ENCODE measurements at regions not wholly inside any gene's neighbourhood (a gene's known extent, or its start where the extent isn't known, plus 50 kb on each side); places are given as distances from the start of the nearest gene placed in this dataset.

- H3K27me3 Mint-ChIP-seq (ENCODE audit: low read depth, poor library complexity) = no peaks in the 10 kb centered on the region
- no peak overlapping the region for H3K27ac Mint-ChIP-seq
- H3K9me3 Mint-ChIP-seq = peaks cover 55% of the 10 kb centered on the region
- no peak for DNase-seq
- peaks cover 12% of the 10 kb centered on the region for H3K4me1 Mint-ChIP-seq
- H3K4me3 Mint-ChIP-seq = no peak overlapping the region
- H3K36me3 Mint-ChIP-seq (ENCODE audit: low read depth) = peaks cover 40% of the 10 kb centered on the region
- TF ChIP-seq, protein P1, sequence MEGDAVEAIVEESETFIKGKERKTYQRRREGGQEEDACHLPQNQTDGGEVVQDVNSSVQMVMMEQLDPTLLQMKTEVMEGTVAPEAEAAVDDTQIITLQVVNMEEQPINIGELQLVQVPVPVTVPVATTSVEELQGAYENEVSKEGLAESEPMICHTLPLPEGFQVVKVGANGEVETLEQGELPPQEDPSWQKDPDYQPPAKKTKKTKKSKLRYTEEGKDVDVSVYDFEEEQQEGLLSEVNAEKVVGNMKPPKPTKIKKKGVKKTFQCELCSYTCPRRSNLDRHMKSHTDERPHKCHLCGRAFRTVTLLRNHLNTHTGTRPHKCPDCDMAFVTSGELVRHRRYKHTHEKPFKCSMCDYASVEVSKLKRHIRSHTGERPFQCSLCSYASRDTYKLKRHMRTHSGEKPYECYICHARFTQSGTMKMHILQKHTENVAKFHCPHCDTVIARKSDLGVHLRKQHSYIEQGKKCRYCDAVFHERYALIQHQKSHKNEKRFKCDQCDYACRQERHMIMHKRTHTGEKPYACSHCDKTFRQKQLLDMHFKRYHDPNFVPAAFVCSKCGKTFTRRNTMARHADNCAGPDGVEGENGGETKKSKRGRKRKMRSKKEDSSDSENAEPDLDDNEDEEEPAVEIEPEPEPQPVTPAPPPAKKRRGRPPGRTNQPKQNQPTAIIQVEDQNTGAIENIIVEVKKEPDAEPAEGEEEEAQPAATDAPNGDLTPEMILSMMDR (IDR thresholded peaks at IDR 0.05) = no peak
Observed at GRCh38 chr1:167145965-167146364, 52.1 kb downstream of the STYXL2 start.

DNA sequence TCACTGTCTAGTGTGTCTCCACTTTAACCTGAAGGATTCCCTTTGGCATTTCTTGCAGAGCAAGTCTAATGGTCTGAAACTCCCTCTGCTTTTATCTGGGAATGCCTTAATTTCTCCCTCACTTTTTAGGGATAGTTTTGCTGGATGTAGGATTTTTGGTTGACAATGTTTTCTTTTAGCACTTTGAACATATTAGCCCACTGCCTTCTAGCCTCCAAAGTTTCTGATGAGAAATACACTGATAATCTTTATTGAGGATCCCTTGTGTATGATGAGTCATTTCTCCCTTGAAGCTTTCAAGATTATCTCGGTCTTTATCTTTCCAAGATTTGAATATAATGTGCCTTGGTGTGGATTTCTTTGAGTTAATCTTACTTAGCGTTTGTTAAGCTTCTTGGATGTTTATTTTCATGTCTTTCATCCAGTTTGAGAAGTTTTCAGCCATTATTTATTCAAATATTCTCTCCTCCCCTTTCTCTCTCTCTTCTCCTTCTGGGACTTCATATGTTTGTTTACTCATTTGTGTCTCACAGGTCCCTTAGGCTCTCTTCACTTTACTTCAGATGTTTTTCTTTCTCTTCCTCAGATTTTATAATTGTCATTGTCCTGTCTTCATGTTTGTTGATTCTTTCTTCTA, 53.1 kb downstream of the STYXL2 start:
- peaks cover 55% of the 10 kb centered on the region for H3K9me3 Mint-ChIP-seq
- H3K27ac Mint-ChIP-seq = no peak overlapping the region
- no peak overlapping the region for H3K4me3 Mint-ChIP-seq
- no peak for DNase-seq
- TF ChIP-seq, protein P1 (IDR thresholded peaks at IDR 0.05) = no peak
- H3K4me1 Mint-ChIP-seq = peaks cover 20% of the 10 kb centered on the region
- H3K27me3 Mint-ChIP-seq (ENCODE audit: low read depth, poor library complexity) = no peaks in the 10 kb centered on the region
- H3K36me3 Mint-ChIP-seq (ENCODE audit: low read depth) = peaks cover 40% of the 10 kb centered on the region

DNA sequence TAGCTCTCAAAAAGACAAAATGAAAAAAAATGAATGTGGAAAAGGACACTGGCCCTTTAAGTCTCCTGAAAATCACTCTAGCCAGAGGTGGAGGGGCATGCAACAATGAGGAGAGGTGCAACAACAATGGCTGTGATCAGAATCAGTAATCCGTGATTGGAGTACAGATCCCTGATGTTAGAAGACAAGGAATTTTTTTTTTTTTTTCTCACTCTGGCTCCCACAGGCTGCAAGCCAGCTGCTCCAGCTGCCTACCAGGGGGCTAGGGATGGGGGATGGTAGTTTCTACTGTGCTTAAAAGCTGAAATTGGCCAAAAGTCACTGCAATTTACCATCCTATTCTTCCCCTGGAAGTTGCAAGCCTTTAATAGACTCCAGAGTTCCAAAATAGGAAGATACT, 54.5 kb downstream of the STYXL2 start:
- Mint-ChIP-seq H3K27ac (no peak overlapping the region), H3K27me3 (ENCODE audit: low read depth, poor library complexity) (no peaks in the 10 kb centered on the region), H3K9me3 (peaks cover 48% of the 10 kb centered on the region), H3K4me3 (no peak overlapping the region), H3K36me3 (ENCODE audit: low read depth) (peaks cover 34% of the 10 kb centered on the region), H3K4me1 (peaks cover 31% of the 10 kb centered on the region)
- TF ChIP-seq, protein P1 (IDR thresholded peaks at IDR 0.05) = no peak
- no peak for DNase-seq

- Mint-ChIP-seq H3K9me3 (peaks cover 35% of the 10 kb centered on the region), H3K4me3 (no peak overlapping the region), H3K27ac (no peak overlapping the region), H3K36me3 (ENCODE audit: low read depth) (peaks cover 27% of the 10 kb centered on the region), H3K27me3 (ENCODE audit: low read depth, poor library complexity) (no peaks in the 10 kb centered on the region), H3K4me1 (peaks cover 34% of the 10 kb centered on the region)
- no peak for DNase-seq
- TF ChIP-seq, protein P1 (IDR thresholded peaks at IDR 0.05) = no peak
Observed at GRCh38 chr1:167149793-167150491, 56.1 kb downstream of the STYXL2 start.

DNA sequence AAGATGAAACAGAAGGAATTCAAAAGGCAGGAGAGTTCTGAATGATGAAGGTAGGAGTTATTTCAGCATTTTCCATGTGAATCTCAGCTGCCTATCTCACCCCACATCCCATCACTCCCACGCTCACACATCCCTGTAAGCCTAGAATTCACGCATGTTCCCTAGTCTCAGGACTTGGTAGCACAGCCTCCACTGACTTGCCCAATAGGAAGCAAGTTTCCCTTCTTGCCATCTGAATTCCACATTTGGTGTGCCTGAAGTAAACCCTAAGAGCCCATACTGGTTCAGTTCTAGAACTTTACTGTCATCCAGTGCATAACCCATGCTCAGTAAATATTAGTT, 56.6 kb downstream of the STYXL2 start:
- peaks cover 27% of the 10 kb centered on the region for H3K36me3 Mint-ChIP-seq (ENCODE audit: low read depth)

More for the DNA sequence above, 56.6 kb downstream of the STYXL2 start:
- H3K4me1 Mint-ChIP-seq = peaks cover 34% of the 10 kb centered on the region
- TF ChIP-seq, protein P1 (IDR thresholded peaks at IDR 0.05) = no peak
- no peak overlapping the region for H3K27ac Mint-ChIP-seq
- DNase-seq = no peak
- H3K27me3 Mint-ChIP-seq (ENCODE audit: low read depth, poor library complexity) = peaks cover 3% of the 10 kb centered on the region
- H3K9me3 Mint-ChIP-seq = peaks cover 30% of the 10 kb centered on the region
- H3K4me3 Mint-ChIP-seq = no peak overlapping the region
